ENCODE measurements at regions not wholly inside any gene's neighbourhood (a gene's known extent, or its start where the extent isn't known, plus 50 kb on each side); places are given as distances from the start of the nearest gene placed in this dataset.

DNA sequence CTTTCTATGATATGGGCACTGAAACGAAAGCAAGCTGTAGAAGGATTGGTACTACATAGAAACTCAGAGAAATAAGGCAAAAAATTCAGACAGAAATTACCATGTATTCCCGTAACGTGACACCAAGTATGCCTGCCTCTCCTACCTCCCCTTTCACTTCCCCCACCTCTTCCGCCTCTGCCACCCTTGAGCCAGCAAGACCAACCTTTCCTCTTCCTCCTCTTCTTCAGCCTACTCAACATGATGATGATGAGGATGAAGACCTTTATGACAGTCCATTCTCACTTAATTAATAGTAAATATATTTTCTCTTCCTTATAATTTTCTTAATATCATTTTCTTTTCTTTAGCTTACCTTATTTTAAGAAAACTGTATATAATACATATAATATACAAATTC lies 188.1 kb upstream of the VGLL2 start:
- H3K14ac ChIP-seq (ENCODE audit: low read length in 2 of 2): no peak overlapping the region
- H3K23ac ChIP-seq (ENCODE audit: low read length in 2 of 2): no peak overlapping the region
- no peak overlapping the region for H3K4me3 ChIP-seq (ENCODE audit: insufficient read depth in 1 of 2, low read depth in 1 of 2, low read length in 2 of 2)
- H4K8ac ChIP-seq (ENCODE audit: low read length): no peak overlapping the region
- no peaks in the 10 kb centered on the region for H3K27me3 ChIP-seq (ENCODE audit: control insufficient read depth in 1 of 2, insufficient read depth in 1 of 2, low read length in 2 of 2)
- no peak overlapping the region for H2BK120ac ChIP-seq (ENCODE audit: low read depth, low read length)
- peaks cover 5% of the 10 kb centered on the region for H3K9me3 ChIP-seq (ENCODE audit: control insufficient read depth, low read length)
- H3K4ac ChIP-seq (ENCODE audit: low read depth in 1 of 2, low read length in 2 of 2): no peak overlapping the region
- no peak overlapping the region for H3K27ac ChIP-seq (ENCODE audit: low read length, poor library complexity, severe bottlenecking)
- no peaks in the 10 kb centered on the region for H3K79me1 ChIP-seq (replicated peaks; ENCODE audit: low read length, poor library complexity, severe bottlenecking)
- H2BK12ac ChIP-seq (ENCODE audit: low read length in 2 of 2): no peak overlapping the region
- H3K4me2 ChIP-seq (ENCODE audit: low read length, poor library complexity, severe bottlenecking): no peak overlapping the region
- no peak for DNase-seq
- H3K36me3 ChIP-seq (ENCODE audit: control insufficient read depth in 1 of 2, insufficient read depth in 2 of 2, low read depth in 1 of 2, low read length in 2 of 2): no peaks in the 10 kb centered on the region
- no peak overlapping the region for H3K9ac ChIP-seq (ENCODE audit: low read length)
- no peak overlapping the region for H2BK5ac ChIP-seq (ENCODE audit: low read depth, low read length, poor library complexity, severe bottlenecking)
- no peak overlapping the region for H2AK5ac ChIP-seq (ENCODE audit: low read length, severe bottlenecking)
- H3K18ac ChIP-seq (ENCODE audit: low read depth in 1 of 2, low read length in 2 of 2): no peak overlapping the region
- H4K91ac ChIP-seq (ENCODE audit: low read length): no peak overlapping the region
- no peaks in the 10 kb centered on the region for H3K4me1 ChIP-seq (ENCODE audit: control insufficient read depth, insufficient read depth, low read depth, low read length)
- WGBS: 56% methylated on average over 4 of the region's 4 CpGs
- H2BK15ac ChIP-seq (ENCODE audit: low read depth, poor library complexity, severe bottlenecking): no peak overlapping the region
- H2AFZ ChIP-seq (ENCODE audit: low read depth, low read length): no peak overlapping the region

- H3K4me3 ChIP-seq (ENCODE audit: insufficient read depth in 1 of 2, low read depth in 1 of 2, low read length in 2 of 2): no peak overlapping the region
- H2BK120ac ChIP-seq (ENCODE audit: low read depth, low read length): no peak overlapping the region
- no peak overlapping the region for H2BK15ac ChIP-seq (ENCODE audit: low read depth, poor library complexity, severe bottlenecking)
- no peak overlapping the region for H3K9ac ChIP-seq (ENCODE audit: low read length)
- H3K9me3 ChIP-seq (ENCODE audit: control insufficient read depth, low read length): peaks cover 5% of the 10 kb centered on the region
- no peak overlapping the region for H2BK12ac ChIP-seq (ENCODE audit: low read length in 2 of 2)
- H2AFZ ChIP-seq (ENCODE audit: low read depth, low read length): no peak overlapping the region
- no peaks in the 10 kb centered on the region for H3K4me1 ChIP-seq (ENCODE audit: control insufficient read depth, insufficient read depth, low read depth, low read length)
- no peak overlapping the region for H3K4ac ChIP-seq (ENCODE audit: low read depth in 1 of 2, low read length in 2 of 2)
- H3K4me2 ChIP-seq (ENCODE audit: low read length, poor library complexity, severe bottlenecking): no peak overlapping the region
- no peaks in the 10 kb centered on the region for H3K79me1 ChIP-seq (replicated peaks; ENCODE audit: low read length, poor library complexity, severe bottlenecking)
- WGBS: 50% methylated on average over 1 of the region's 2 CpGs
- no peak overlapping the region for H2AK5ac ChIP-seq (ENCODE audit: low read length, severe bottlenecking)
- no peak for DNase-seq
- no peak overlapping the region for H3K27ac ChIP-seq (ENCODE audit: low read length, poor library complexity, severe bottlenecking)
- no peak overlapping the region for H4K91ac ChIP-seq (ENCODE audit: low read length)
- H3K36me3 ChIP-seq (ENCODE audit: control insufficient read depth in 1 of 2, insufficient read depth in 2 of 2, low read depth in 1 of 2, low read length in 2 of 2): no peaks in the 10 kb centered on the region
- no peaks in the 10 kb centered on the region for H3K27me3 ChIP-seq (ENCODE audit: control insufficient read depth in 1 of 2, insufficient read depth in 1 of 2, low read length in 2 of 2)
- no peak overlapping the region for H3K14ac ChIP-seq (ENCODE audit: low read length in 2 of 2)
- H3K18ac ChIP-seq (ENCODE audit: low read depth in 1 of 2, low read length in 2 of 2): no peak overlapping the region
- no peak overlapping the region for H4K8ac ChIP-seq (ENCODE audit: low read length)
- no peak overlapping the region for H2BK5ac ChIP-seq (ENCODE audit: low read depth, low read length, poor library complexity, severe bottlenecking)
- H3K23ac ChIP-seq (ENCODE audit: low read length in 2 of 2): no peak overlapping the region
Measured at GRCh38 chr6:117078624-117079023, 186.7 kb upstream of the VGLL2 start.

- no peak overlapping the region for H4K91ac ChIP-seq (ENCODE audit: low read length)
- no peak overlapping the region for H3K14ac ChIP-seq (ENCODE audit: low read length in 2 of 2)
- no peak overlapping the region for H2BK5ac ChIP-seq (ENCODE audit: low read depth, low read length, poor library complexity, severe bottlenecking)
- no peak overlapping the region for H2AFZ ChIP-seq (ENCODE audit: low read depth, low read length)
- H3K27me3 ChIP-seq (ENCODE audit: control insufficient read depth in 1 of 2, insufficient read depth in 1 of 2, low read length in 2 of 2): no peaks in the 10 kb centered on the region
- no peak overlapping the region for H4K8ac ChIP-seq (ENCODE audit: low read length)
- no peak overlapping the region for H2BK120ac ChIP-seq (ENCODE audit: low read depth, low read length)
- no peaks in the 10 kb centered on the region for H3K36me3 ChIP-seq (ENCODE audit: control insufficient read depth in 1 of 2, insufficient read depth in 2 of 2, low read depth in 1 of 2, low read length in 2 of 2)
- H2BK15ac ChIP-seq (ENCODE audit: low read depth, poor library complexity, severe bottlenecking): no peak overlapping the region
- peaks cover 5% of the 10 kb centered on the region for H3K9me3 ChIP-seq (ENCODE audit: control insufficient read depth, low read length)
- no peaks in the 10 kb centered on the region for H3K79me1 ChIP-seq (replicated peaks; ENCODE audit: low read length, poor library complexity, severe bottlenecking)
- no peak overlapping the region for H3K23ac ChIP-seq (ENCODE audit: low read length in 2 of 2)
- H2AK5ac ChIP-seq (ENCODE audit: low read length, severe bottlenecking): no peak overlapping the region
- no peaks in the 10 kb centered on the region for H3K4me1 ChIP-seq (ENCODE audit: control insufficient read depth, insufficient read depth, low read depth, low read length)
- H3K9ac ChIP-seq (ENCODE audit: low read length): no peak overlapping the region
- no peak overlapping the region for H3K4me3 ChIP-seq (ENCODE audit: insufficient read depth in 1 of 2, low read depth in 1 of 2, low read length in 2 of 2)
- DNase-seq: no peak
- no peak overlapping the region for H3K4ac ChIP-seq (ENCODE audit: low read depth in 1 of 2, low read length in 2 of 2)
- no peak overlapping the region for H3K18ac ChIP-seq (ENCODE audit: low read depth in 1 of 2, low read length in 2 of 2)
- H2BK12ac ChIP-seq (ENCODE audit: low read length in 2 of 2): no peak overlapping the region
- H3K27ac ChIP-seq (ENCODE audit: low read length, poor library complexity, severe bottlenecking): no peak overlapping the region
- H3K4me2 ChIP-seq (ENCODE audit: low read length, poor library complexity, severe bottlenecking): no peak overlapping the region
- 59% methylated on average over 2 of the region's 2 CpGs for WGBS
Measured at GRCh38 chr6:117079951-117080350, 185.4 kb upstream of the VGLL2 start.

DNA sequence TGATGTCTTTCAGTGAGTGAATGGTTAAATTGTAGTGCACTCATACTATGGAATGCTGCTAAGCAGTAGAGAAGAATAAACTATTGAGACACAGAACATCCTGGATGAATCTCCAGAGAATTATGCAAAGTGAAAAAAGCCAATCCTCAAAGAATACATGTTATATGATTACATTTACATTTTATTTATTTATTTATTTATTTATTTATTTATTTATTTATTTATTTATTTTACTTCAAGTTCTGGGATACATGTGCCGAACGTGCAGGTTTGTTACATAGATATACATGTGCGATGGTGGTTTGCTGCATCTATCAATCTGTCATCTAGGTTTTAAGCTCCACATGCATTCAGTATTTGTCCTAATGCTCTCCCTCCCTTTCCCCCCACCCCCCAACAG lies 175.8 kb upstream of the VGLL2 start:
- H2BK15ac ChIP-seq (ENCODE audit: low read depth, poor library complexity, severe bottlenecking): no peak overlapping the region
- 94% methylated on average over 3 of the region's 3 CpGs for WGBS
- no peak overlapping the region for H3K18ac ChIP-seq (ENCODE audit: low read depth in 1 of 2, low read length in 2 of 2)
- H4K8ac ChIP-seq (ENCODE audit: low read length): no peak overlapping the region
- H2BK120ac ChIP-seq (ENCODE audit: low read depth, low read length): no peak overlapping the region
- no peak overlapping the region for H3K27ac ChIP-seq (ENCODE audit: low read length, poor library complexity, severe bottlenecking)
- no peaks in the 10 kb centered on the region for H3K27me3 ChIP-seq (ENCODE audit: control insufficient read depth in 1 of 2, insufficient read depth in 1 of 2, low read length in 2 of 2)
- no peak overlapping the region for H4K91ac ChIP-seq (ENCODE audit: low read length)
- H3K9me3 ChIP-seq (ENCODE audit: control insufficient read depth, low read length): no peaks in the 10 kb centered on the region
- H2BK5ac ChIP-seq (ENCODE audit: low read depth, low read length, poor library complexity, severe bottlenecking): no peak overlapping the region
- H3K23ac ChIP-seq (ENCODE audit: low read length in 2 of 2): no peak overlapping the region
- no peaks in the 10 kb centered on the region for H3K36me3 ChIP-seq (ENCODE audit: control insufficient read depth in 1 of 2, insufficient read depth in 2 of 2, low read depth in 1 of 2, low read length in 2 of 2)
- H3K4me1 ChIP-seq (ENCODE audit: control insufficient read depth, insufficient read depth, low read depth, low read length): no peaks in the 10 kb centered on the region
- H3K4me3 ChIP-seq (ENCODE audit: insufficient read depth in 1 of 2, low read depth in 1 of 2, low read length in 2 of 2): no peak overlapping the region
- H3K79me1 ChIP-seq (replicated peaks; ENCODE audit: low read length, poor library complexity, severe bottlenecking): no peaks in the 10 kb centered on the region
- no peak for DNase-seq
- H2AK5ac ChIP-seq (ENCODE audit: low read length, severe bottlenecking): no peak overlapping the region
- no peak overlapping the region for H3K9ac ChIP-seq (ENCODE audit: low read length)
- H2BK12ac ChIP-seq (ENCODE audit: low read length in 2 of 2): no peak overlapping the region
- no peak overlapping the region for H3K14ac ChIP-seq (ENCODE audit: low read length in 2 of 2)
- no peak overlapping the region for H2AFZ ChIP-seq (ENCODE audit: low read depth, low read length)
- no peak overlapping the region for H3K4ac ChIP-seq (ENCODE audit: low read depth in 1 of 2, low read length in 2 of 2)
- H3K4me2 ChIP-seq (ENCODE audit: low read length, poor library complexity, severe bottlenecking): no peak overlapping the region
